Gastroesophageal sphincter (tissue), 3 donors: ENCODE measurements at regions not wholly inside any gene's neighbourhood (a gene's known extent, or its start where the extent isn't known, plus 50 kb on each side); places are given as distances from the start of the nearest gene placed in this dataset.

Experiments
- POLR2A ChIP-seq, 2 donors: fragments of 450-650 bp; IDR thresholded peaks; one replicate each; pipeline ENCODE4 v1.6.1; 2017; ENCODE audit warnings: antibody characterized with exemption in 2 of 2, mild to moderate bottlenecking in 2 of 2, moderate library complexity in 1 of 2
- TF ChIP-seq, protein P1 (sequence below), 4 experiments: fragments of 200-600 bp in 2 of 4; fragments of 450-650 bp in 2 of 4; sonication (generic) in 1 of 4; IDR thresholded peaks; one replicate each; pipeline ENCODE4 v1.5.1; 2017 to 2019; ENCODE audit warnings: antibody characterized with exemption in 4 of 4, mild to moderate bottlenecking in 2 of 4, moderate library complexity in 2 of 4

DNA sequence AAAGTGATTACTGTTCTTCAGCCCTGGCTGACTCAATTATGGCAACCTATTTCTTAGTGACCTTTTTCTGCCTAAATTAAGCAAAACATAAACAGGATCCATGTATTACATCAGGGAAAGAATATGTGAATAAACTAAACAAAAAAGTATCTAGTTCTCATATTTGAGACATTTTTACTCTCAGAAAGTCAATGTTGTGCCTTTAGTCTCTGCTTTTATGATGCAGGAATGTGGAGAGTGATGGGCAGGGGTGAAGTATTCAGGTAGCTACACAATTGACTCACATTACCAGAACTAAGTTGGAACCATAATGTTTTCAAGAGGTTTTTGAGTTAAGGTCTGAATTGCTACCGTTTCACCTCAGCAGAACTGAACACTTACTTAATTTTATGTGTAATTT is 462.7 kb upstream of the CXADR start:
- TF ChIP-seq, protein P1, sequence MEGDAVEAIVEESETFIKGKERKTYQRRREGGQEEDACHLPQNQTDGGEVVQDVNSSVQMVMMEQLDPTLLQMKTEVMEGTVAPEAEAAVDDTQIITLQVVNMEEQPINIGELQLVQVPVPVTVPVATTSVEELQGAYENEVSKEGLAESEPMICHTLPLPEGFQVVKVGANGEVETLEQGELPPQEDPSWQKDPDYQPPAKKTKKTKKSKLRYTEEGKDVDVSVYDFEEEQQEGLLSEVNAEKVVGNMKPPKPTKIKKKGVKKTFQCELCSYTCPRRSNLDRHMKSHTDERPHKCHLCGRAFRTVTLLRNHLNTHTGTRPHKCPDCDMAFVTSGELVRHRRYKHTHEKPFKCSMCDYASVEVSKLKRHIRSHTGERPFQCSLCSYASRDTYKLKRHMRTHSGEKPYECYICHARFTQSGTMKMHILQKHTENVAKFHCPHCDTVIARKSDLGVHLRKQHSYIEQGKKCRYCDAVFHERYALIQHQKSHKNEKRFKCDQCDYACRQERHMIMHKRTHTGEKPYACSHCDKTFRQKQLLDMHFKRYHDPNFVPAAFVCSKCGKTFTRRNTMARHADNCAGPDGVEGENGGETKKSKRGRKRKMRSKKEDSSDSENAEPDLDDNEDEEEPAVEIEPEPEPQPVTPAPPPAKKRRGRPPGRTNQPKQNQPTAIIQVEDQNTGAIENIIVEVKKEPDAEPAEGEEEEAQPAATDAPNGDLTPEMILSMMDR (IDR thresholded peaks at IDR 0.05) = no peak
- TF ChIP-seq POLR2A (IDR thresholded peaks at IDR 0.05) = no peak
